H9 (cell line): ENCODE measurements at regions not wholly inside any gene's neighbourhood (a gene's known extent, or its start where the extent isn't known, plus 50 kb on each side); places are given as distances from the start of the nearest gene placed in this dataset.

Experiments used
- DNase-seq: peaks from one replicate; pipeline ENCODE4 v3.0.0-alpha.2; 2017
- H2AFZ ChIP-seq: one replicate; pipeline ENCODE4 v1.6.1; 2013; ENCODE audit warnings: mild to moderate bottlenecking, low read length, control low read depth, moderate library complexity
- H2AK5ac ChIP-seq: 2 replicates; pipeline ENCODE4 v1.6.1; 2013; ENCODE audit warnings: low read length, control low read depth, mixed read lengths; ENCODE audit not compliant: insufficient read length
- H2BK120ac ChIP-seq: one replicate; pipeline ENCODE4 v1.6.1; 2013; ENCODE audit warnings: low read depth, mild to moderate bottlenecking, low read length, control low read depth, inconsistent platforms; ENCODE audit not compliant: poor library complexity, severe bottlenecking
- H2BK12ac ChIP-seq: 2 replicates; pipeline ENCODE4 v1.6.1; 2013; ENCODE audit warnings: low read length, control low read depth, mixed read lengths, low read depth; ENCODE audit not compliant: insufficient read length
- H2BK15ac ChIP-seq: 2 replicates; pipeline ENCODE4 v1.6.1; 2013; ENCODE audit warnings: low read depth, low read length, control low read depth
- H2BK20ac ChIP-seq: one replicate; pipeline ENCODE4 v1.6.1; 2013; ENCODE audit warnings: low read depth, mild to moderate bottlenecking, low read length, control low read depth, inconsistent platforms; ENCODE audit not compliant: poor library complexity, severe bottlenecking
- H2BK5ac ChIP-seq: 2 replicates; pipeline ENCODE4 v1.6.1; 2013; ENCODE audit warnings: low read length, control low read depth, mixed read lengths; ENCODE audit not compliant: insufficient read length
- H3K14ac ChIP-seq: 2 replicates; pipeline ENCODE4 v1.6.1; 2013; ENCODE audit warnings: low read length, control low read depth; ENCODE audit not compliant: insufficient read depth
- H3K18ac ChIP-seq: 2 replicates; pipeline ENCODE4 v1.6.1; 2013; ENCODE audit warnings: low read depth, mild to moderate bottlenecking, mixed read lengths, low read length, control low read depth; ENCODE audit not compliant: insufficient read length
- H3K23ac ChIP-seq: 2 replicates; pipeline ENCODE4 v1.6.1; 2013; ENCODE audit warnings: low read length, control low read depth, mixed read lengths, low read depth; ENCODE audit not compliant: insufficient read length
- H3K23me2 ChIP-seq: 2 replicates; pipeline ENCODE4 v1.6.1; 2013; ENCODE audit warnings: low read depth, mild to moderate bottlenecking, mixed read lengths, low read length, control low read depth; ENCODE audit not compliant: insufficient read length, poor library complexity, severe bottlenecking
- H3K27ac ChIP-seq: 2 replicates; pipeline ENCODE4 v1.5.1; 2013; ENCODE audit warnings: low read length, control low read depth, mixed read lengths, low read depth; ENCODE audit not compliant: insufficient read length
- H3K27me3 ChIP-seq: 2 replicates; pipeline ENCODE4 v1.6.1; 2013; ENCODE audit warnings: low read length, control low read depth, inconsistent platforms; ENCODE audit not compliant: insufficient read depth
- H3K4ac ChIP-seq: 2 replicates; pipeline ENCODE4 v1.6.1; 2013; ENCODE audit warnings: low read depth, mild to moderate bottlenecking, control low read depth, inconsistent platforms, low read length, moderate library complexity
- H3K4me1 ChIP-seq: 2 replicates; pipeline ENCODE4 v1.6.1; 2013; ENCODE audit warnings: low read length, control low read depth, inconsistent platforms; ENCODE audit not compliant: insufficient read depth
- H3K4me2 ChIP-seq: 2 replicates; pipeline ENCODE4 v1.6.1; 2013; ENCODE audit warnings: low read length, control low read depth, mixed read lengths; ENCODE audit not compliant: insufficient read length, insufficient read depth
- H3K56ac ChIP-seq: 2 replicates; pipeline ENCODE4 v1.6.1; 2013; ENCODE audit warnings: low read depth, mild to moderate bottlenecking, mixed read lengths, low read length, control low read depth; ENCODE audit not compliant: insufficient read length
- H3K79me1 ChIP-seq: 2 replicates; pipeline ENCODE4 v1.6.1; 2013; ENCODE audit warnings: low read depth, mild to moderate bottlenecking, moderate library complexity, low read length, control low read depth, inconsistent platforms; ENCODE audit not compliant: insufficient read depth, poor library complexity, severe bottlenecking
- H3K79me2 ChIP-seq: 2 replicates; pipeline ENCODE4 v1.6.1; 2013; ENCODE audit warnings: low read length, control low read depth, inconsistent platforms; ENCODE audit not compliant: insufficient read depth
- H3K9ac ChIP-seq: 2 replicates; pipeline ENCODE4 v1.6.1; 2013; ENCODE audit warnings: low read length, control low read depth, mixed read lengths; ENCODE audit not compliant: insufficient read length; ENCODE audit errors: extremely low read depth
- H3K9me3 ChIP-seq: one replicate; pipeline ENCODE4 v1.6.1; 2013; ENCODE audit warnings: low read depth, low read length, inconsistent platforms; ENCODE audit not compliant: control insufficient read depth
- H3T11ph ChIP-seq: one replicate; pipeline ENCODE4 v1.6.1; 2013; ENCODE audit warnings: mild to moderate bottlenecking, low read length, control low read depth, inconsistent platforms
- H4K20me1 ChIP-seq: one replicate; pipeline ENCODE4 v1.6.1; 2013; ENCODE audit not compliant: control insufficient read depth, insufficient read length, insufficient read depth
- H4K5ac ChIP-seq: 2 replicates; pipeline ENCODE4 v1.6.1; 2013; ENCODE audit warnings: low read depth, mild to moderate bottlenecking, mixed read lengths, low read length, control low read depth; ENCODE audit not compliant: insufficient read length
- H4K8ac ChIP-seq: replicated peaks from 2 replicates; pipeline ENCODE4 v1.6.1; 2013; ENCODE audit warnings: low read length, control low read depth, mixed read lengths, low read depth; ENCODE audit not compliant: insufficient read length
- H4K91ac ChIP-seq: 2 replicates; pipeline ENCODE4 v1.6.1; 2013; ENCODE audit warnings: low read depth, mild to moderate bottlenecking, moderate library complexity, mixed read lengths, low read length, control low read depth; ENCODE audit not compliant: insufficient read length
- H3K27ac Mint-ChIP-seq, 3 experiments: 2 replicates in 2 of 3; 3 replicates in 1 of 3; pipeline ENCODE4 v1.8.0; 2020 to 2021; ENCODE audit warnings: mixed read lengths in 3 of 3, mild to moderate bottlenecking in 1 of 3, moderate library complexity in 1 of 3
- H3K27me3 Mint-ChIP-seq: 2 replicates; pipeline ENCODE4 v1.8.0; 2021; ENCODE audit warnings: low read depth, mild to moderate bottlenecking, moderate library complexity, mixed read lengths
- H3K36me3 Mint-ChIP-seq, 3 experiments: 2 replicates in 2 of 3; 3 replicates in 1 of 3; pipeline ENCODE4 v1.8.0; 2020 to 2021; ENCODE audit warnings: low read depth in 3 of 3, mixed read lengths in 3 of 3; ENCODE audit not compliant: insufficient read depth in 1 of 3
- H3K4me1 Mint-ChIP-seq, 2 experiments: 2 replicates each; pipeline ENCODE4 v1.8.0; 2020; ENCODE audit warnings: mixed read lengths in 2 of 2
- H3K4me3 Mint-ChIP-seq, 2 experiments: 2 replicates in 1 of 2; 3 replicates in 1 of 2; pipeline ENCODE4 v1.8.0; 2020 to 2021; ENCODE audit warnings: mild to moderate bottlenecking in 2 of 2, mixed read lengths in 2 of 2, moderate library complexity in 1 of 2
- H3K9me3 Mint-ChIP-seq, 2 experiments: 2 replicates in 1 of 2; 3 replicates in 1 of 2; pipeline ENCODE4 v1.8.0; 2020; ENCODE audit warnings: mild to moderate bottlenecking in 2 of 2, mixed read lengths in 2 of 2, moderate library complexity in 1 of 2
- WGBS: extraction: QIAGEN DNeasy Blood & Tissue Kit; methylation state at CpG from one replicate; pipeline ENCODE4 v1.1.7; 2013; ENCODE audit warnings: missing lambda C conversion rate, low lambda C conversion rate, mixed read lengths; ENCODE audit not compliant: insufficient read length; ENCODE audit errors: extremely low coverage; 5-methylcytosine and 5-hydroxymethylcytosine counted together
- TF ChIP-seq, protein P1 (sequence below): fragments of 200-600 bp; sonication (generic); conservative IDR thresholded peaks from 3 replicates; pipeline ENCODE4 v1.8.0; 2021; ENCODE audit warnings: antibody characterized with exemption, mild to moderate bottlenecking

DNA sequence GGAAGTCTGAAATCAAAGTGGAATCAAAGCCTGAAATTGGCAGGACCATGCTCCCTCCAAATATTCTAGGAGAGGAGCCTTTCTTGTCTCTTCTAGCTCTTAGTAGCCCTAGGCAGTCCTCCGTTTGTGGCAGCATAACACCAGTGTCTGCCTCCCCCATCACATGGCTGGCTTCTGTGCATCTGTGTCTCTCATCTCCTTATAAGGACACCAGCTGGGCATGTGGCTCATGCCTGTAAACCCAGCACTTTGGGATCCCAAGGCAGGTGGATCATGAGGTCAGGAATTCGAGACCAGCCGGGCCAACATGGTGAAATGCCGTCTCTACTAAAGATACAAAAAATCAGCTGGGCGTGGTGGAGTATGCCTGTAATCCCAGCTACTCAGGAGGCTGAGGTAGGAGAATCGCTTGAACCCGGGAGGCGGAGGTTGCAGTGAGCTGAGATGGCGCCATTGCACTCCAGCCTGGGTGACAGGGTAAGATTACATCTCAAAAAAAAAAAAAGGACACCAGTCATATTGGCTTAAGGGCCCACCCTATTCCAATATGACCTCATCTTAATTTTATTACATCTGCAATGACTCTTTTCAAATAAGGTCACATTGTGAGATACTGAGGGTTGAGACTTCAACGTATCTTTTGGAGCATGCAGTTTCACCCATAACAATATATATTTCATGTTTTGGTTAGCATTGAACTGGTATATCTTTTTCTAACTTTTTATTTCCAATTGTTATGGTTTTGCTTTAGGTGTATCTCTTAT lies 148.0 kb upstream of the TPM1 start:
- H2AK5ac ChIP-seq: no peak overlapping the region
- H2AFZ ChIP-seq: no peak overlapping the region
- no peaks in the 10 kb centered on the region for H3K36me3 Mint-ChIP-seq
- H2BK12ac ChIP-seq: no peak overlapping the region
- no peak for DNase-seq
- no peak overlapping the region for H3K27ac ChIP-seq
- H3K56ac ChIP-seq: no peak overlapping the region
- no peaks in the 10 kb centered on the region for H4K20me1 ChIP-seq
- H3K27me3 Mint-ChIP-seq: no peaks in the 10 kb centered on the region
- H4K91ac ChIP-seq: no peak overlapping the region
- no peak overlapping the region for H3K23ac ChIP-seq
- no peaks in the 10 kb centered on the region for H3K9me3 ChIP-seq
- WGBS: no CpG with 5 or more reads among the region's 10 CpGs
- no peak overlapping the region for H2BK15ac ChIP-seq
- no peak overlapping the region for H4K5ac ChIP-seq
- H4K8ac ChIP-seq: no peak overlapping the region
- H3T11ph ChIP-seq: no peak overlapping the region
- no peak overlapping the region for H2BK120ac ChIP-seq
- peak overlapping the region in 2 of 3 experiments; percentile 67 to 69; a peak in 2 of 7 replicates for H3K27ac Mint-ChIP-seq
- no peak overlapping the region for H3K9ac ChIP-seq
- H2BK5ac ChIP-seq: no peak overlapping the region
- peaks cover 6% of the 10 kb centered on the region; the same call in 1 of the 2 replicates for H3K4me1 ChIP-seq
- H3K79me1 ChIP-seq: no peaks in the 10 kb centered on the region
- H3K4me3 Mint-ChIP-seq: no peak overlapping the region
- no peaks in the 10 kb centered on the region; a peak in 2 of 5 replicates for H3K9me3 Mint-ChIP-seq
- H3K4ac ChIP-seq: no peak overlapping the region
- H3K4me1 Mint-ChIP-seq: peaks cover 40 to 41% of the 10 kb centered on the region in 2 experiments
- H3K4me2 ChIP-seq: no peak overlapping the region
- H3K79me2 ChIP-seq: no peaks in the 10 kb centered on the region
- TF ChIP-seq, protein P1, sequence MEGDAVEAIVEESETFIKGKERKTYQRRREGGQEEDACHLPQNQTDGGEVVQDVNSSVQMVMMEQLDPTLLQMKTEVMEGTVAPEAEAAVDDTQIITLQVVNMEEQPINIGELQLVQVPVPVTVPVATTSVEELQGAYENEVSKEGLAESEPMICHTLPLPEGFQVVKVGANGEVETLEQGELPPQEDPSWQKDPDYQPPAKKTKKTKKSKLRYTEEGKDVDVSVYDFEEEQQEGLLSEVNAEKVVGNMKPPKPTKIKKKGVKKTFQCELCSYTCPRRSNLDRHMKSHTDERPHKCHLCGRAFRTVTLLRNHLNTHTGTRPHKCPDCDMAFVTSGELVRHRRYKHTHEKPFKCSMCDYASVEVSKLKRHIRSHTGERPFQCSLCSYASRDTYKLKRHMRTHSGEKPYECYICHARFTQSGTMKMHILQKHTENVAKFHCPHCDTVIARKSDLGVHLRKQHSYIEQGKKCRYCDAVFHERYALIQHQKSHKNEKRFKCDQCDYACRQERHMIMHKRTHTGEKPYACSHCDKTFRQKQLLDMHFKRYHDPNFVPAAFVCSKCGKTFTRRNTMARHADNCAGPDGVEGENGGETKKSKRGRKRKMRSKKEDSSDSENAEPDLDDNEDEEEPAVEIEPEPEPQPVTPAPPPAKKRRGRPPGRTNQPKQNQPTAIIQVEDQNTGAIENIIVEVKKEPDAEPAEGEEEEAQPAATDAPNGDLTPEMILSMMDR: no peak
- H3K18ac ChIP-seq: no peak overlapping the region
- H3K27me3 ChIP-seq: no peaks in the 10 kb centered on the region
- H2BK20ac ChIP-seq: no peak overlapping the region
- no peak overlapping the region for H3K14ac ChIP-seq
- no peaks in the 10 kb centered on the region for H3K23me2 ChIP-seq
